ENCODE measurements at regions not wholly inside any gene's neighbourhood (a gene's known extent, or its start where the extent isn't known, plus 50 kb on each side); places are given as distances from the start of the nearest gene placed in this dataset.

DNA sequence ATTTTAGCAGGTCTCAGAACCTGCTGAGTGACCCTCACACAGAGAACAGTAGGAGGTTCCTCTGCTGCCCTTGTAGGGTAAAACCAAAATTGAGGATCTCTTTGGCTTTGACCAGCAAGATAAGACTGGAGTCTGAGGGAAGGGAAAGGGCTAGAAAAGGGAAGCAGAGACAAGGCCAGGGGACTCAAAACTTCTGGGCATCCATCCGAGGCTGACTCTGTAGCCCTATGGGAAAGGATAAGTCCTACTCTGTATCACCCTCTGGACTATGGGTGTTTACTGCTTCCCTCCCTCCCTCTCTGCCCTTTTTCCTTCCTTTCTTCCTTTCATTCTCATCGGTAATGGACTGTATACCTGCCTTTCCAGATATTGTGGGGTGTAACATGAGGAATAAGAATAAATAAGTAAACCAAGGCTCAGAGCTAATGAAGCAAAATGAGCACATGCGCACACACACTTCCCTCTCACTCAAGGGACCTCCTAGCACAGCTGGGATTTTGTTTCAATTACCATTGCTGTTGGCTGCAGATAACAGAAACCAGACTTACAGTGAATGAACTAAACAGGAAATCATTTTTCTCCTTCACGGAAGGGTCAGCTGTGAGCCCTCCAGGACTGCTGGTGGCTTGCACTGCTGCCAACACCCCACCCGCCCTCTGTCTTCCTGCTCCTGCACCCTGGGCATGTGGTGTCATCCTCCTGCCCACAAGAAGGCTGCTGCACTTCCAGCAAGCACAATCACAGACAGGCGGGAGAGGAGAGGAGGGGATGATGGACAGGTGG lies 404.4 kb upstream of the CCDC196 start:
- no peak for DNase-seq (ENCODE audit: low read depth, low spot score)
- TF ChIP-seq, protein P1, sequence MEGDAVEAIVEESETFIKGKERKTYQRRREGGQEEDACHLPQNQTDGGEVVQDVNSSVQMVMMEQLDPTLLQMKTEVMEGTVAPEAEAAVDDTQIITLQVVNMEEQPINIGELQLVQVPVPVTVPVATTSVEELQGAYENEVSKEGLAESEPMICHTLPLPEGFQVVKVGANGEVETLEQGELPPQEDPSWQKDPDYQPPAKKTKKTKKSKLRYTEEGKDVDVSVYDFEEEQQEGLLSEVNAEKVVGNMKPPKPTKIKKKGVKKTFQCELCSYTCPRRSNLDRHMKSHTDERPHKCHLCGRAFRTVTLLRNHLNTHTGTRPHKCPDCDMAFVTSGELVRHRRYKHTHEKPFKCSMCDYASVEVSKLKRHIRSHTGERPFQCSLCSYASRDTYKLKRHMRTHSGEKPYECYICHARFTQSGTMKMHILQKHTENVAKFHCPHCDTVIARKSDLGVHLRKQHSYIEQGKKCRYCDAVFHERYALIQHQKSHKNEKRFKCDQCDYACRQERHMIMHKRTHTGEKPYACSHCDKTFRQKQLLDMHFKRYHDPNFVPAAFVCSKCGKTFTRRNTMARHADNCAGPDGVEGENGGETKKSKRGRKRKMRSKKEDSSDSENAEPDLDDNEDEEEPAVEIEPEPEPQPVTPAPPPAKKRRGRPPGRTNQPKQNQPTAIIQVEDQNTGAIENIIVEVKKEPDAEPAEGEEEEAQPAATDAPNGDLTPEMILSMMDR (IDR thresholded peaks at IDR 0.05; ENCODE audit: insufficient read depth, low read length, missing control alignments): no peak
- H3K4me3 ChIP-seq (ENCODE audit: low read depth, low read length): no peak overlapping the region
- ChIA-PET POLR2A (no interaction called here), CTCF (interaction anchor here (1.0 kb wide), 1 partner anchor 13 kb away, joined by 3 read pairs; no protein-coding TSS in a partner anchor)

DNA sequence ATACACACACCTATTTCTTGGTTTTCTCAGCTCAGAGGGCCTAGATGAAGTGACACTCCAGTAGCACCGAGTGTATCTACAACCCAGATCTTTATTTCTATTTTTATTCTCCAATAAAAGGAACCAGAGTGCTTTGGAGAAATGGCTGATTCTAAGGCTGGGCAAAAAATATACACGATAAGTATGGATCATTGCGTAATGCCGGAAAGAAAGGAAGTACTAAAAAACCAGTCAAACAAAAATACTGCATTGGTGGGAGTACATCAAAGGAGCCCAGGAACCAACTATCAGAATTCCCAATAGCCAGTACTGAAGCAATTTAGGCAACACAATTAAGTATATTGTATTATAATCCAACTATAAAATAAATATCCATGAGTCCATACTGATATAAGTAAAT lies 400.9 kb upstream of the CCDC196 start:
- CTCF ChIA-PET: interaction anchor here (3.4 kb wide), 1 partner anchor 14 kb away, joined by 14 read pairs; no protein-coding TSS in a partner anchor
- TF ChIP-seq, protein P1 (IDR thresholded peaks at IDR 0.05; ENCODE audit: insufficient read depth, low read length, missing control alignments): no peak
- DNase-seq (ENCODE audit: low read depth, low spot score): no peak
- POLR2A ChIA-PET: no interaction called here
- no peak overlapping the region for H3K4me3 ChIP-seq (ENCODE audit: low read depth, low read length)

DNA sequence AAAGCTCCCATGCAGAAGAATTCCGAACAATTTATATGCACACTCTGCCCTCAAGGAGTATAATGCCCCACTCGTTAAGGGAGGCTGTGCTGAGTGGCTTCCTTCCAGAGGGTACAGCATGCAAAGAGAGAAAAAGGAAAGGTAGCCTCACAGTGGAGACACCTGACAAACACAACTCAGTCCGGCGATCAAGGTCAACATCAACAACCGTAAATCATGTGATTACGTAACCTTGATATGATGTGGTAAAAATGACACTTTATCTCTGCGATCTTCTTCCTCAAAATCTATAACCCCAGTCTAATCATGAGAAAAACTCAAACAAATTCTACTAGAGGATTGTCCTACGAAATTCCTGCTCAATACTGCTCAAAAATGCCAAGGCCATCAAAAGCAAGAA lies 400.5 kb upstream of the CCDC196 start:
- CTCF ChIA-PET: interaction anchor here (3.4 kb wide), 1 partner anchor 15 kb away, joined by 14 read pairs; no protein-coding TSS in a partner anchor
- DNase-seq (ENCODE audit: low read depth, low spot score): no peak
- POLR2A ChIA-PET: no interaction called here
- TF ChIP-seq, protein P1 (IDR thresholded peaks at IDR 0.05; ENCODE audit: insufficient read depth, low read length, missing control alignments): no peak
- H3K4me3 ChIP-seq (ENCODE audit: low read depth, low read length): no peak overlapping the region

DNA sequence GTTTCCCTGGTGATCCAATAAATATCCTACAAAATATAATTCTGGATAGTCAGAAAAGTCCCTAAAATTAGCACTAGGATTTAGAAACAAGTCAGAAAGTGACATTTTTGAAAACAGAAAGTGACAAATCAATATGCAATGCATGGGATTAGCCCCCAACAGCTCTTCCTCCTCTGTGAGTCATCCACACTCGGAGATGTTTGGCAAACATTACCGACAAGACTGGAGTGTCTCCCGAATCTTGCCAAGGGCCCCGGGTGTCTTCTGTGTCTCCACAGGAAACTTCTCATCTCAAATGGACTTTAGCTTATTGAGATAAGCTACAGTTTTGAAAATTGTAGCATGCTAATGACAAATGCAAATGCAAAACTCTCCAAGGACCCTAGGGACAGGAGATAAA lies 398.9 kb upstream of the CCDC196 start:
- ChIA-PET POLR2A (no interaction called here), CTCF (interaction anchor here (0.7 to 3.4 kb wide), 4 partner anchors 16 to 126 kb away, joined by 3 to 14 read pairs (median 4); no protein-coding TSS in a partner anchor)
- no peak for DNase-seq (ENCODE audit: low read depth, low spot score)
- H3K4me3 ChIP-seq (ENCODE audit: low read depth, low read length): no peak overlapping the region
- TF ChIP-seq, protein P1 (IDR thresholded peaks at IDR 0.05; ENCODE audit: insufficient read depth, low read length, missing control alignments): no peak

DNA sequence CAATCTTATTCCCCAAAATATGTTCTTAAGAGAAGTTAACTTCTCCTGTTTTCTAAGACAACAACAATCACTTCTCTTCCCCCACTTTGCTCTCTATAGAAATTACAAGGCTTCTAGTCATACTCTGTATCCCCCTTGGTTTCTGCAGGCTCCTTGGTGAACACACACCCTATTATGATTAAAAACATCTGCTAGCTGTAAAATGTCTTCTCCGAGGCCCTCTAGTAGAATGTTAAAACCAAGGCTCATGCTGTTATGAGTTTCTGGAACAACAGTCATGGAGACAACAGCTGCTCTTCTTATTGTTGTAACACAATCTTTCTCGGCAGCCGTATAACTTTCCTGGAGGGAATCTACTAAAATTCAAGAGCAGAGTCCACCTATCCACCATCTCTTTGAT lies 397.5 kb upstream of the CCDC196 start:
- no peak overlapping the region for H3K4me3 ChIP-seq (ENCODE audit: low read depth, low read length)
- no peak for DNase-seq (ENCODE audit: low read depth, low spot score)
- ChIA-PET CTCF (interaction anchor here (0.9 to 1.2 kb wide), 2 partner anchors 18 to 130 kb away, joined by 3 to 5 read pairs; no protein-coding TSS in a partner anchor), POLR2A (interaction anchor here (1.6 kb wide), 1 partner anchor 17 kb away, joined by 4 read pairs; no protein-coding TSS in a partner anchor)
- TF ChIP-seq, protein P1 (IDR thresholded peaks at IDR 0.05; ENCODE audit: insufficient read depth, low read length, missing control alignments): no peak

DNA sequence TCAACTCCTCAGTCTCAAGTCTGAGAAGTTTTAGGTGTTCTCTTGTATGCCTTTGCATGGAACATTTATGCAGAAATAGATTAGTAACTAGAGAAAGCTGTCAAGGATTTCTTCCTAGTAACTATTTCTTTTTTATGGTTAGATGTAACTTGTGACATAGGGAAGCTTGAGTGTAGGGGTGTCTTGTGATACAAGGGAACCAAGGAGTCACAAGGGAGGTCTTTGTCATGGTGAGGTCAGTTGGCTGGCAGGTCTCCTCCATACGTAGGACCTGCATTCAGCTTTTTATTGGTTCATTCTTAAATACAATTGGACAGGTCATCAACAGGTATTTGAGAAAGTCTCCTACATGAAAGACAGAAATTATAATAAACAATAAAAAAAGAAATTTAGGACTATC lies 394.0 kb upstream of the CCDC196 start:
- CTCF ChIA-PET: no interaction called here
- POLR2A ChIA-PET: no interaction called here
- no peak for DNase-seq (ENCODE audit: low read depth, low spot score)
- TF ChIP-seq, protein P1 (IDR thresholded peaks at IDR 0.05; ENCODE audit: insufficient read depth, low read length, missing control alignments): no peak
- no peak overlapping the region for H3K4me3 ChIP-seq (ENCODE audit: low read depth, low read length)

Measured in AG04449 (cell line).